ENCODE measurements at regions not wholly inside any gene's neighbourhood (a gene's known extent, or its start where the extent isn't known, plus 50 kb on each side); places are given as distances from the start of the nearest gene placed in this dataset.

GRCh38 chr13:68506888-68507551 is 1276.9 kb upstream of the PCDH9 start:
- no peak for TF ChIP-seq CTCF (IDR thresholded peaks at IDR 0.05; ENCODE audit: low read depth, low read length, missing control alignments)
- no peak overlapping the region for H3K4me3 ChIP-seq (ENCODE audit: low read depth, low read length)
- DNase-seq (ENCODE audit: low read depth), result no peak

DNA sequence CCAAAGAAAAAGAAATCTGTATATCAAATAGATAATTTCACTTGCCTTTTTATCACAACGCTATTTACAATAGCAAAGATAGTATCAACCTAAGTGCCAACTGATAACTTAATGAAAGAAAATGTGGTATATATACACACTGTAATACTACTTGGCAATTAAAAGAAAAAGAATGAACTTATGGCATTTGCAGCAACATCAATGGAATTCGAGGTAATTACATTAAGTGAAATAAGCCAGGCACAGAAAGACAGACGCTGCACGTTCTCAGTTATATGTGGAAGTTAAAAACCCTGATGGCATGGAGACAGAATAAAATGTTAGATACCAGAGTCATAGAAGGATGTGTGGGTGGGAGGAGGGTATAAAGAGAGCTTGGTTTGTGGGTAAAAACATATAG is 1260.5 kb upstream of the PCDH9 start:
- TF ChIP-seq CTCF (IDR thresholded peaks at IDR 0.05; ENCODE audit: low read depth, low read length, missing control alignments), result no peak
- DNase-seq (ENCODE audit: low read depth), result no peak
- H3K4me3 ChIP-seq (ENCODE audit: low read depth, low read length), result no peak overlapping the region

GRCh38 chr13:68481130-68481529 is 1251.0 kb upstream of the PCDH9 start:
- DNase-seq (ENCODE audit: low read depth), result no peak
- no peak overlapping the region for H3K4me3 ChIP-seq (ENCODE audit: low read depth, low read length)
- no peak for TF ChIP-seq CTCF (IDR thresholded peaks at IDR 0.05; ENCODE audit: low read depth, low read length, missing control alignments)

DNA sequence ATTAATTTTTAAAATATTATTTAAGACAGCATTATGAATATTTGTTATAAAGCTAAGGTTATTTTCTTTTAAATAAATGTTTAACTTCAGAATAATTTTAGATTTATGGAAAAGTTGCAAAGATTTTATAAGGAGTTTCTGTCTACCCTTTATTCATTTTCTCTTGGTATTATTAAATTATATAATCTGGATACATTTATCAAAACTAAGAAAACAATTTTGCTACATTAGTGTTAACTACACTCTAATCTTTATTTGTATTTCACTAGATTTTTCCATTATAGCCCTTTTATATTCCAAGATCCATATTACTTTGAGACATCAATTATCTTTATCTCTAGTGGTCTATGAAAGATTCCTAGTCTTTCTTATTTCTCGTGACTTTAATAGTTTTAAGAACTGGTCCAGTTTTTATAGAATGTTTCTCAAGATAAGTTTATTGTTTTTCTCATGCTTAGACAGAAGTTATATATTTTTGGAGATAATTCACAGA is 1243.7 kb upstream of the PCDH9 start:
- TF ChIP-seq CTCF (IDR thresholded peaks at IDR 0.05; ENCODE audit: low read depth, low read length, missing control alignments), result no peak
- DNase-seq (ENCODE audit: low read depth), result no peak
- no peak overlapping the region for H3K4me3 ChIP-seq (ENCODE audit: low read depth, low read length)

GRCh38 chr13:68467160-68467559 is 1237.0 kb upstream of the PCDH9 start:
- no peak overlapping the region for H3K4me3 ChIP-seq (ENCODE audit: low read depth, low read length)
- no peak for TF ChIP-seq CTCF (IDR thresholded peaks at IDR 0.05; ENCODE audit: low read depth, low read length, missing control alignments)
- DNase-seq (ENCODE audit: low read depth), result no peak

DNA sequence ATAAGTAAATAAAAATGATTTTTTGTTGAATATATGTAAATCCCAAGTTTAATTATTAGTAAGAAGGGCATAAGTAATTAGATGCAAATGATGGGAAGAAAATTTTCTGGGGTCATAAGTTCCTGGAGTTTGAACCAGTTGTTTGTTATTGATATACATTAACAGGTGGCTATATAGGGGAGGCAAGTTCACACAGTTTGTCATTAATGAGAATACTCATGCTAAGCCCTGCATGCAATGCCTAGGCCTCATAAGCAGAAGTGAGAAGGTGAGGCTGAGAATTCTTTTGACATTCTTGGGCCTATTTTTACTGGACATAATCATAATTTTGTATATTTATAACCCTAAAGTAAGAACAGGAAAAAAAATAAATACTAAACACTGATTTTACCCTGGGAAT is 1210.7 kb upstream of the PCDH9 start:
- DNase-seq (ENCODE audit: low read depth), result no peak
- no peak for TF ChIP-seq CTCF (IDR thresholded peaks at IDR 0.05; ENCODE audit: low read depth, low read length, missing control alignments)

GRCh38 chr13:68439817-68440216 is 1209.7 kb upstream of the PCDH9 start:
- H3K4me3 ChIP-seq (ENCODE audit: low read depth, low read length), result no peak overlapping the region
- no peak for DNase-seq (ENCODE audit: low read depth)
- TF ChIP-seq CTCF (IDR thresholded peaks at IDR 0.05; ENCODE audit: low read depth, low read length, missing control alignments), result no peak

More for the DNA sequence above, 1210.7 kb upstream of the PCDH9 start:
- H3K4me3 ChIP-seq (ENCODE audit: low read depth, low read length), result no peak overlapping the region

All from GM12864 (cell line).